ENCODE measurements at regions not wholly inside any gene's neighbourhood (a gene's known extent, or its start where the extent isn't known, plus 50 kb on each side); places are given as distances from the start of the nearest gene placed in this dataset.
"Not testable (repeated sequence)": the region's sequence is repeated elsewhere in the genome, so short reads cannot be mapped to it uniquely, and the experiment has no call there.

- TF ChIP-seq ZNF740 (CRISPR knock-in tag; IDR thresholded peaks at IDR 0.05) (no peak), ZNF740 (tag; IDR thresholded peaks at IDR 0.05) (0 out of 4 replicates have a peak, but pooled peaks of 1 of the 2 experiments have one; percentile 77), GTF2A2 (tag; IDR thresholded peaks at IDR 0.05) (0 out of 2 replicates have a peak, but pooled peaks have one; percentile 60), NR4A1 (CRISPR knock-in tag; IDR thresholded peaks at IDR 0.05) (no peak), NR4A1 (tag; IDR thresholded peaks at IDR 0.05) (peak; percentile 26; the same call in 1 of the 2 replicates)
Measured at GRCh38 chr16:88331989-88332920, 50.5 kb upstream of the ZNF469 start (continued).

GRCh38 chr16:88332921-88333825, 49.6 kb upstream of the ZNF469 start:
- DNase-seq (ENCODE audit: extremely low read depth in 1 of 4, low spot score in 3 of 4) = peak; percentile 79 to 87 (median 87)
- ATAC-seq = peak; percentile 91
- H3K79me2 ChIP-seq (ENCODE audit: control insufficient read depth, insufficient read depth, low read length); H4K20me1 ChIP-seq (replicated peaks; ENCODE audit: control insufficient read depth, insufficient read depth, low read length); CTCF ChIA-PET (ENCODE audit: low intra/inter-chr PET ratio); intact Hi-C loops (cut with micrococcal nuclease); H3K9me3 ChIP-seq (replicated peaks; ENCODE audit: control insufficient read depth, insufficient read depth, low read depth, low read length); H3K27me3 ChIP-seq (ENCODE audit: control insufficient read depth in 2 of 2, insufficient read depth in 2 of 2, low read length in 2 of 2); BruUV-seq (replicated peaks); H3K9me1 ChIP-seq (ENCODE audit: control insufficient read depth, insufficient read depth, low read length); H3K36me3 ChIP-seq (ENCODE audit: control insufficient read depth, insufficient read depth, low read length); in situ Hi-C loops (cut with MboI); TF ChIP-seq ATF3 (CRISPR knock-in tag; conservative IDR thresholded peaks at IDR 0.05): not testable (repeated sequence)
- Histone ChIP-seq H3K4me3 (peak overlapping the region; percentile 48), H3K9ac (ENCODE audit: insufficient read depth in 1 of 2, low read depth in 2 of 2, low read length in 2 of 2) (peak overlapping the region; percentile 92), H3K27ac (ENCODE audit: extremely low read depth, low read depth, low read length) (peak overlapping the region; percentile 100), H3K4me2 (ENCODE audit: insufficient read depth, low read length) (peak overlapping the region; percentile 97), H3K4me1 (replicated peaks in 1 of 2; ENCODE audit: control insufficient read depth in 2 of 2, insufficient read depth in 2 of 2, low read length in 2 of 2) (peaks cover 27 to 56% of the 10 kb centered on the region in 2 experiments), H2AFZ (ENCODE audit: low read depth, low read length) (peak overlapping the region; percentile 99)
- peak; percentile 82 for FAIRE-seq
- POLR2A ChIA-PET = interaction anchor here (1.0 kb wide), 1 partner anchor 15 kb away, joined by 3 read pairs; no protein-coding TSS in a partner anchor
- WGBS (ENCODE audit: insufficient coverage, low coverage, missing lambda C conversion rate) = 5% methylated on average over 20 of the region's 33 CpGs
- TF ChIP-seq MAFG (tag; conservative IDR thresholded peaks at IDR 0.05) (peak; percentile 99), ZKSCAN8 (CRISPR knock-in tag; IDR thresholded peaks at IDR 0.05) (peak; percentile 68; the same call in 1 of the 2 replicates), ZNF347 (CRISPR knock-in tag; IDR thresholded peaks at IDR 0.05; ENCODE audit: low read depth) (0 out of 2 replicates have a peak, but pooled peaks have one; percentile 59), FOXO4 (CRISPR knock-in tag; IDR thresholded peaks at IDR 0.05) (peak; percentile 77; the same call in 1 of the 2 replicates), MBD2 (IDR thresholded peaks at IDR 0.05; ENCODE audit: borderline replicate concordance, low read depth) (peak; percentile 68; the same call in 1 of the 2 replicates), RNF2 (IDR thresholded peaks at IDR 0.05) (peak; percentile 88), ELK3 (CRISPR knock-in tag; IDR thresholded peaks at IDR 0.05) (0 out of 2 replicates have a peak, but pooled peaks have one; percentile 64), ATF3 (IDR thresholded peaks at IDR 0.05) (peak; percentile 47)

Measured in K562 (cell line).